Right lobe of liver (tissue), 6 donors: ENCODE measurements at regions not wholly inside any gene's neighbourhood (a gene's known extent, or its start where the extent isn't known, plus 50 kb on each side); places are given as distances from the start of the nearest gene placed in this dataset.

Experiments used
- ATAC-seq, 4 donors: fragments of 200-7000 bp; cut with Tn5 transposase; one replicate each; pipeline ENCODE4 v1.9.1; 2020; ENCODE audit warnings: mild to moderate bottlenecking in 4 of 4, moderate library complexity in 4 of 4
- DNase-seq, 3 donors: peaks; one replicate each; pipeline ENCODE4 v3.0.0-alpha.2; 2020
- H3K27ac ChIP-seq, 3 donors: fragments of 200-600 bp; one replicate each; pipeline ENCODE4 v1.8.0; 2022
- H3K27me3 ChIP-seq, 2 donors: fragments of 200-600 bp; one replicate each; pipeline ENCODE4 v1.8.0; 2022
- H3K36me3 ChIP-seq, 4 donors: fragments of 200-600 bp; sonication (generic) in 1 of 4; one replicate each; pipeline versions ENCODE4 v1.5.1 to v1.8.0; 2017 to 2022; ENCODE audit warnings: control low read depth in 1 of 4
- H3K4me1 ChIP-seq, 4 donors: fragments of 200-600 bp; sonication (generic) in 1 of 4; one replicate each; pipeline versions ENCODE4 v1.5.1 to v1.8.0; 2017 to 2022; ENCODE audit warnings: control low read depth in 1 of 4
- H3K4me3 ChIP-seq, 3 donors: fragments of 200-600 bp; one replicate each; pipeline ENCODE4 v1.8.0; 2022
- H3K9me3 ChIP-seq, 4 donors: fragments of 200-600 bp; sonication (generic) in 1 of 4; one replicate each; pipeline versions ENCODE4 v1.5.1 to v1.8.0; 2017 to 2022; ENCODE audit warnings: control low read depth in 1 of 4
- POLR2A ChIP-seq: fragments of 450-650 bp; IDR thresholded peaks from one replicate; pipeline ENCODE4 v1.6.1; 2017; ENCODE audit warnings: antibody characterized with exemption, mild to moderate bottlenecking
- WGBS: methylation state at CpG from one replicate; pipeline ENCODE4 v1.1.6; 2018; ENCODE audit warnings: low coverage, low lambda C conversion rate; ENCODE audit not compliant: insufficient coverage; ENCODE audit errors: missing lambda C conversion rate; 5-methylcytosine and 5-hydroxymethylcytosine counted together
- intact Hi-C, 2 donors: fragments of 100-400 bp; cut with DNase I; formaldehyde crosslinking; loops; one replicate each; pipeline versions ENCODE4 v1.11.2 to v1.14.1; 2022
- TF ChIP-seq, protein P1 (sequence below), 4 donors: fragments of 200-600 bp in 3 of 4; fragments of 450-650 bp in 1 of 4; IDR thresholded peaks; one replicate each; pipeline versions ENCODE4 v1.5.1 to v1.8.0; 2016 to 2022; ENCODE audit warnings: antibody characterized with exemption in 4 of 4, mild to moderate bottlenecking in 2 of 4
- donor health status: DM: no; HTN: yes; CAD: no.
- donor health status: DM: no; HTN: no; CAD: no.
- donor health status: DM: no; HTN: no; CAD: no.
- donor health status: DM: no; HTN: yes; CAD: no.
- donor health status: DM: no; HTN: yes; CAD: no.

- H3K27ac ChIP-seq = no peak overlapping the region
- WGBS = 77% methylated on average over 6 of the region's 6 CpGs
- intact Hi-C loops = no loop called here
- H3K4me1 ChIP-seq = no peaks in the 10 kb centered on the region
- TF ChIP-seq POLR2A = no peak
- TF ChIP-seq, protein P1, sequence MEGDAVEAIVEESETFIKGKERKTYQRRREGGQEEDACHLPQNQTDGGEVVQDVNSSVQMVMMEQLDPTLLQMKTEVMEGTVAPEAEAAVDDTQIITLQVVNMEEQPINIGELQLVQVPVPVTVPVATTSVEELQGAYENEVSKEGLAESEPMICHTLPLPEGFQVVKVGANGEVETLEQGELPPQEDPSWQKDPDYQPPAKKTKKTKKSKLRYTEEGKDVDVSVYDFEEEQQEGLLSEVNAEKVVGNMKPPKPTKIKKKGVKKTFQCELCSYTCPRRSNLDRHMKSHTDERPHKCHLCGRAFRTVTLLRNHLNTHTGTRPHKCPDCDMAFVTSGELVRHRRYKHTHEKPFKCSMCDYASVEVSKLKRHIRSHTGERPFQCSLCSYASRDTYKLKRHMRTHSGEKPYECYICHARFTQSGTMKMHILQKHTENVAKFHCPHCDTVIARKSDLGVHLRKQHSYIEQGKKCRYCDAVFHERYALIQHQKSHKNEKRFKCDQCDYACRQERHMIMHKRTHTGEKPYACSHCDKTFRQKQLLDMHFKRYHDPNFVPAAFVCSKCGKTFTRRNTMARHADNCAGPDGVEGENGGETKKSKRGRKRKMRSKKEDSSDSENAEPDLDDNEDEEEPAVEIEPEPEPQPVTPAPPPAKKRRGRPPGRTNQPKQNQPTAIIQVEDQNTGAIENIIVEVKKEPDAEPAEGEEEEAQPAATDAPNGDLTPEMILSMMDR (IDR thresholded peaks at IDR 0.05) = no peak
- H3K9me3 ChIP-seq = no peaks in the 10 kb centered on the region
- H3K27me3 ChIP-seq = no peaks in the 10 kb centered on the region
- ATAC-seq (no peak), DNase-seq (no peak)
- H3K4me3 ChIP-seq = no peak overlapping the region
- H3K36me3 ChIP-seq = no peaks in the 10 kb centered on the region
These were observed 382.6 kb upstream of the THBS1 start for GRCh38 chr15:39198044-39199000.

GRCh38 chr15:39199076-39199475 lies 381.8 kb upstream of the THBS1 start:
- no peak for DNase-seq
- TF ChIP-seq, protein P1 (IDR thresholded peaks at IDR 0.05) = no peak
- TF ChIP-seq POLR2A = no peak
- no peaks in the 10 kb centered on the region for H3K27me3 ChIP-seq
- WGBS = 63% methylated on average over 1 of the region's 2 CpGs
- ATAC-seq = no peak
- no peak overlapping the region for H3K27ac ChIP-seq
- no peaks in the 10 kb centered on the region for H3K36me3 ChIP-seq
- intact Hi-C loops = no loop called here
- no peak overlapping the region for H3K4me3 ChIP-seq
- no peaks in the 10 kb centered on the region for H3K9me3 ChIP-seq
- no peaks in the 10 kb centered on the region for H3K4me1 ChIP-seq

- ATAC-seq (no peak), DNase-seq (no peak)
- Histone ChIP-seq H3K27ac (no peak overlapping the region), H3K9me3 (no peaks in the 10 kb centered on the region), H3K4me3 (no peak overlapping the region), H3K4me1 (no peaks in the 10 kb centered on the region), H3K36me3 (no peaks in the 10 kb centered on the region), H3K27me3 (no peaks in the 10 kb centered on the region)
- intact Hi-C loops = no loop called here
- no peak for TF ChIP-seq POLR2A
- TF ChIP-seq, protein P1 (IDR thresholded peaks at IDR 0.05) = no peak
These were observed 380.3 kb upstream of the THBS1 start for GRCh38 chr15:39200586-39200985.

GRCh38 chr15:39202641-39203040 lies 378.2 kb upstream of the THBS1 start:
- Histone ChIP-seq H3K4me3 (no peak overlapping the region), H3K36me3 (no peaks in the 10 kb centered on the region), H3K4me1 (no peaks in the 10 kb centered on the region), H3K27me3 (no peaks in the 10 kb centered on the region), H3K27ac (no peak overlapping the region), H3K9me3 (no peaks in the 10 kb centered on the region)
- TF ChIP-seq POLR2A = no peak
- TF ChIP-seq, protein P1 (IDR thresholded peaks at IDR 0.05) = no peak
- ATAC-seq (peak in 1 of 4 donors; percentile 45), DNase-seq (no peak)
- intact Hi-C loops = no loop called here
- whole genome bisulfite sequencing = 50% methylated on average over 1 of the region's 1 CpG
